NCI-H1436 (cell line): ENCODE measurements at regions not wholly inside any gene's neighbourhood (a gene's known extent, or its start where the extent isn't known, plus 50 kb on each side); places are given as distances from the start of the nearest gene placed in this dataset.
A peak's percentile ranks its signal among the peaks of the same experiment; 100 is the strongest.
"Not testable (repeated sequence)": the region's sequence is repeated elsewhere in the genome, so short reads cannot be mapped to it uniquely, and the experiment has no call there.

Source experiments
- DNase-seq: peaks from one replicate; lab custom pipeline; 2025; lab: John Stamatoyannopoulos, UW

DNA sequence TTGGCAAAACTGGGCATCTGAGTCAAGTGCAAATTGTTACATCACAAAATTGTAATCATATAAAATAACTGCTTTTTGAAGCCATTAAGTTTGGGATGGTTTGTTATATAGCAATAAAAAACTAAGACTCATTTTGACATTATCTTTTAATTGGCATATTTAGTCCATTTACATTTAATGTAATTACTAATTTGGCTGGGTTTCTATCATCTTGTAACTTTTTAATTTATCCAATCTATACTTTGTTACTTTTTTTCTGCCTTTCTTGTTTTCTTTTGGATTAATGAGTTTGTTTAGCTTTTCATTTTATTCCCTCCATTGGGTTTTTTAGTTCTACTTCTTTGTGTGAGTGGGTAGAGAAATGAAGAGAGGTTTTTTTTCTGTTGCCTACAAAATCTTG, 76.3 kb downstream of the DRAM2 start:
- no peak for DNase-seq

DNA sequence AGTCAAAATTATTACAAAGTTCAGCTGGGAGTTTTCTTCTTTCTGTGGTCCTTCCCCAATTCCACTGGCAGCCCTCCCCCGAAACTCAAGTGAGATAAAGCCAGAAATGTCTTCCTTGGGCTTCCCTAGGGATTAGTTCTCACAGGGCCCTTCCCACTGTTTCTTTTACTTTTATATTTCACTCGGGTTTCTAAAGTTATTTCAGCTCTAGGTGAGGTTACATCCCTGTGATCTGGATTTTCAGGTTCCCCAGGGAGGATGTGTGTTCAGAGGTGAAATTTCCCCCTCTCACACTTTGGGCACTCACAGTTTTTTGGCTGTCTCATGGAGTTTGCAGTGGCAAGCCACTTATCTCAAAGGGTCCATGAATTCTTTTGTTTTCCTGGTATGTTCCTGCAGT, 77.3 kb downstream of the DRAM2 start:
- DNase-seq = no peak

DNA sequence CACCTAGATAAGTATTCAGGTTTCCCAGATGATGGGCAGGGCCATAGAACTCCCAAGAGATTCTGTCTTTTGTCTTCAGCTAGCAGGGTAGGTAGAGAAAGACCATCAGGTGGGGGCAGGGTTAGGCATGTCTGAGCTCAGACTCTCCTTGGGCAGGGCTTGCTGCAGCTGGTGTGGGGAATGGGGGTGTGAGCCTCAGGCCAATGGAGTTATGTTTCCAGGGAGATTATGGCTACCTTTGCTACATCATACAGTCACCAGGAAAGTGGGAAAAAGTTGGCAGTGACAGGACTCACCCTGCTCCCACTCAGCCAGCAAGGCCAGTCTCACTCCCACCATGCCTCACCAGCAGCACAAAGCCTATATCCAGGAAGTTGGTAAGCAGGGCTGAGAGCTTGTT, 77.8 kb downstream of the DRAM2 start:
- DNase-seq = no peak

DNA sequence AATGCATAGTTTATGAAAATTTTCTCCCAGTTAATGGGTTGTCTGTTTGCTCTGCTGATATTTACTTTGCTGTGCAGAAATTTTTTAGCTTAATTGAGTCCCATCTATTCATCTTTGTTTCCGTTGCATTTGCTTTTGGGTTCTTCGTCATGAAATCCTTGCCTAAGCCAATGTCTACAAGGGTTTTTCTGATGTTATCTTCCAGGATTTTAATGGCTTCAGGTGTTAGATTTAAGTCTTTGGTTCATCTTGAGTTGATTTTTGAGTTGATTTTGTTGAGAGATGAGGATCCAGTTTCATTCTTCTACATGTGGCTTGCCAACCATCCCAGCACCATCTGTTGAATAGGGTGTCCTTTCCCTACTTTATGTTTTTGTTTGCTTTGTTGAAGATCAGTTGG, 85.2 kb downstream of the DRAM2 start:
- no peak for DNase-seq

DNA sequence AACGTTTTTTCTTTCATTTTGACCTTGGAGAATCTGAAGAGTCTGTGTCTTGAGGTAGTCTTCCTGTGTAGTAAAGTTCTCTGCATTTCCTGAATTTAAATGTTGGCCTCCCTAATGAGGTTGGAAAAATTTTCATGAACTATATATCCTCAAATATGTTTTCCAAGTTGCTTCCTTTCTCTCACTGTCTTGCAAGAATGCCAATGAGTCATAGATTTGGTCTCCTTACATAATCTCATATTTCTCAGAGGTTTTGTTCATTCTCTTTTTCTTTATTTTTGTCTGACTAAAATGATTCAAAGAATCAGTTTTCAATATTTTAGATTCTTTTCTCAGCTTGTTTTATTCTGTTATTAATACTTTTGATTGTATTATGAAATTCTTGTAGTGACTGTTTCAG, 87.6 kb downstream of the DRAM2 start:
- no peak for DNase-seq

DNA sequence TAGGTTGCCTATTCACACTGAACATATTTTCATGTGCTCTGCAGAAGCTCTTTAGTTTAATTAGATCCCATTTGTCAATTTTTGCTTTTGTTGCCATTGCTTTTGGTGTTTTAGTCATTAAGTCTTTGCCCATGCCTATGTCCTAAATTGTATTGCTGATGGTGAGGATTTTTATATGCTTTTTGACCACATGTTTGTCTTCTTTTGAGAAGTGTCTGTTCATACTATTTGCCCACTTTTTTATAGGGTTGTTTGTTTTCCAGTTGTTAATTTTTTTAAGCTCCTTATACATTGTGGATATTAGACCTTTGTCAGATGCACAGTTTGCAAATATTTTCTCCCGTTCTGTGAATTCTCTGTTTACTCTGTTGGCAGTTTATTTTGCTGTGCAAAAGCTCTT, 84.5 kb upstream of the LRIF1 start:
- DNase-seq = not testable (repeated sequence)

DNA sequence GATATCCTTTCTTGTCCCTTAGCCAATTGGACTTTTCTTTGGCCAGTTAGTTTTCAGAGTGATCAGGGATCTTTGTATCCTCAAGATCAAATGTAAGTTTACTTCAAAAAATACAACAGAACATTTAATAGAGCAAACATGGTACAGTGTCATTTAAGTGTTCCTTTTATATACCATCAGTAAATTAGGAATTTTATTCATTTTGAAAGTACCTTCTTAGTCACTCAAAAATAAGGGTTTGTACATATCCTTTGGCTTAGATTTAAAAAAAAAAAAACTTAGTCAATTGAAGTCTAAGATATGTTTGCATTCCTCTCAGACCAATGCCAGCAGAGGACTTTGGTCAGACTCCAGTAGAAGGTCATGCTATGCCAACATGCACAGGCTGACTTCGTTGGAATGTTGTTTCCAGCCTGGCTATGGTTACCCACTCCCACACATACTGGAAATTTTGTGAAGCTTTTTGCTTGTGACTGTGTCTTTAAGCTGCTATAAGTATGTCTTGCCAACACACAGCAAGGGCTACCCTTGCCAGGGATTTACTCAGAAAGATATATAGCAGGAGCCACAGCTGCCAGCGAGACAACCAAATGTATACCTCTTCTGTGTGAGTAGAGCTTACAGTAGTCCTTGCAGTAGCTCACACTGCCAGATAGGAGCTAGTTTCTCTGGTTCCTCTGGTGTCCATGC, 81.5 kb upstream of the LRIF1 start:
- DNase-seq = no peak

DNA sequence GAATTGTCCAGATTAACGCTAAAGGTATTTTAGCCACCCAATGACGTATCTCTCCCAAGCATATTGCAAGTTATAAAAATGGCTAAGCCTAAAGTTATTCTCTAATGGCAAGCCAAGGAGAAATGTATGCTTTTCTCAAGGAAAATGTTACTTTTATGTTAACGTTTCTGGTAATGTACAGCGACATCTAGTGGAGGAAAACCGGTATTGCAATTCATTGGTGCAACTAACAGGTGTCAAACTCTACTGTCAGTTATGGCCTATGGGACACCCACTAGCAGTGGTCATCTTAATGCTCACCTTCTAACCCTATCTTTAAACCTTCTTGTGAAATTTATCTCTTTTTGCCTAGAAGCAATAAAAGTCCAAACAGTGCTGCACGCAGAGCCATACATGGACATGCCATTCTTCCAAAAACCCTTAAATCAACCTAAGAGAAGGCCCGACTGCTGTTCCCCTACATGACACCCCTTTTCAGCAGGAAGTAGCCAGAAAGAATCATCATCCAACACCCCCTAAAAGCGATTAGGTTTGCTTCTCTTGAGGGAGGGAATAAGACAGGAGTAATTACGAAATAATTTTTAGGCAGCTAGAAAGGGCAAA, 68.7 kb upstream of the LRIF1 start:
- no peak for DNase-seq

DNA sequence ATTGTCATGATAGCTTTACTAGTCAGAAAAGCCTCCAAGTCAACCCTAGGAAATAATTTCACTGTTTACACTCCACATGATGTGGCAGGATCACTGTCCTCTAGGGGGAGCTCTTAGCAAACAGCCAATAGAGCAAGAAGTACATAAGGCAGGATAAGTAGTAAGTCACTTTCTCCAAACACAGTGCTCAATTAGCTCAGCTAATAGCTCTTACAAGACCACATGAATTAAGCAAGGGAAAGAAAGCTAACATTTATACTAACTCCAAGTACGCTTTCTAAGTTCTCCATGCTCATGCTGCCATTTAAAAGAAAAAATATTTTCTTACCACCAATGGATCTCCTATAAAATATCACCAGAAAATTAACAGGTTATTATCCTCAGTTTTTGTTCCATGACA, 66.9 kb upstream of the LRIF1 start:
- DNase-seq = peak; percentile 36

DNA sequence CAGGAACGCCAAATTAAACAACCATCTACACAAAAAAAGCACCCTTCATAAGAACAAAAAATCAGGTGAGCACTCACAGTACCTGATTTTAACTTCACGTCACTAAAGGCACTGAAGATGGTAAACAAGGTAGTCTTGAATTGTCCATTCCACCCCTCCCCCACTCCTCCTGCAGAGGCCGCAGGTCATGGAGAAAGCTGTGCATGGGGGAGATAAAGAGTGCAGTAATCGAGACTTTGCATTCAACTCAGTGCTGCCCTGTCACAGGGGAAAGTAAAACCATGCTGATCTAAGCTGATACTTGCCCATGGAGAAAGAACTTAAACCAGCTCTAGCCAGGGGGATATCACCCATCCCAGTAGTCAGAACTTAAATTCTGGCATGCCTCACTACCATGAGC, 61.4 kb upstream of the LRIF1 start:
- DNase-seq = no peak

DNA sequence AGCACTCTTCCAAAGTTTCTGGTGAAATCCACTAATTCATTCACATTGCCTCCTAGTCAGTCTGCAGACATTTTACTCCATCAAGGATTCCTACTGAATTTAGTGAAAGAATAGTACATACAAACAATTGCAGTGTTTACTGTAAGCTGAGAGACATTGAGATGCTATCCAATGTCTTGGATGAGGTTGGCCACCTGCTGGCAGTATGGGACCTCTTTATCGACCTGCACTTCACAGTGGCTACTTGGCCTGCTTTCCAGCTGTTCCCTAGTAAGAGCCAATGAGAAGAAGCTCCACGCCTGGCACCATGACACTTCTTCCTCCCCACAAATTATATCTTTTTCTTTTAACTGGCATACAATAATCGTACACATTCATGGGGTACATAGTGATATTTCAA, 51.5 kb upstream of the LRIF1 start:
- DNase-seq = no peak
